DMS 273 (cell line): ENCODE measurements at regions not wholly inside any gene's neighbourhood (a gene's known extent, or its start where the extent isn't known, plus 50 kb on each side); places are given as distances from the start of the nearest gene placed in this dataset.
"Not testable (repeated sequence)": the region's sequence is repeated elsewhere in the genome, so short reads cannot be mapped to it uniquely, and the experiment has no call there.

ENCODE experiments used
- DNase-seq: peaks from one replicate; lab custom pipeline; 2025; ENCODE audit not compliant: unreplicated experiment; lab: John Stamatoyannopoulos, UW

DNA sequence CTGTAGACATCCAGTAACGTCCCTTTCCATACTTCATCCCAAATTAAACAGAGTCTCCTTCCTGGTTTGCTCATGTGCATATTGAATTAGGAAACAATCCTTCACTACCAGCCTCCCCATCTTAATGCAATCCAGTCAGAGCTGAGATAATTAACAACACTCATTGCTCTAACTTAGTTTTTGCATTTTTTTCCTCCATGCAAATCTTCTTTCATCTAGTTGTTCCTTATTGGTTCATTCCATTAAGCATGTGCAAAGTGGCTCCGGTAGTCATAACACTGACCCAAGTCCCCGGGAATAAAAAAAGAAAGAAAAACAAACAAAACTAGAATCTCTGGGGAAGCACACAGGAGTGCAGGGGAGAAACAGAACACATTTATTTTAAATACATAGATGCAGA is 1176.1 kb downstream of the GATA3 start:
- no peak for DNase-seq

DNA sequence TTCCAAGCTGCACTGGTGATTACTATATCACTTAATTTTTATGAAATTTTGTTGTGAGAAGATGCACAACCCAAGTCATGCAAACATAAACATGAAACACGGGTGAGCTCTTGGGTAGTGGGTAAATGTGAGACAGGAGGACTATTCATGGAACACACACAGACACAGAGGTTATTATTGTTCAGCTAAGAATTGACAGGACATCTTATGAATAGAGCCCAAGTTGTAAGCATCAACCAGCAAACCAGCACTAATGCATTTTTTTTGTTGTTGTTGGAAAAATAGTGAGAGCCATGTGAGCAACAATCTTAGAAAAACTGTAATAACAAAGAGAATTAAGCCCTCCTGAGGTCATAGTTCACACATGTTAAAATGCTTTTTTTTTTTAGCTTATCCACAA is 1179.7 kb downstream of the GATA3 start:
- DNase-seq, result no peak

GRCh38 chr10:9238041-9238440 is 1183.6 kb downstream of the GATA3 start:
- no peak for DNase-seq

DNA sequence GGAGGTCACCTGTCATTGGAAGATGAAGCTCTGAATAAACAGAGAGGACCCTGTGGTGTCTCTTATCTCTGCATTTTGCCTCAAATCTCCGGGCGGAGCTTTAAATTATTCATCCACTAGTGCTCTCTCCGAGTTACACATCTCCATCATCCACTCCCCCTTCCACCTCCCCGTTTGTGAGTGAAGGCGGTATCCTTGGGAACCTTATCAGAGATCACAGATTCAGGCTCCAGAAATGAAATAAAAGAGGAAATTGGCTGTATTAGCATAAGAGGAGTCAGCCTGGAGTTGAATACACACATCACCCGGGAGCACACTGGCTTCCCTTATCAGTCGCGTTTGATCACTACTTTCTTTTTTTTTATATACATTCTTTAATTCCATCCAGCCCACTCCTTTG is 1184.8 kb downstream of the GATA3 start:
- no peak for DNase-seq

GRCh38 chr10:9243941-9244411 is 1189.5 kb downstream of the GATA3 start:
- no peak for DNase-seq

- no peak for DNase-seq
Measured at GRCh38 chr10:9244864-9245263, 1190.4 kb downstream of the GATA3 start.

DNA sequence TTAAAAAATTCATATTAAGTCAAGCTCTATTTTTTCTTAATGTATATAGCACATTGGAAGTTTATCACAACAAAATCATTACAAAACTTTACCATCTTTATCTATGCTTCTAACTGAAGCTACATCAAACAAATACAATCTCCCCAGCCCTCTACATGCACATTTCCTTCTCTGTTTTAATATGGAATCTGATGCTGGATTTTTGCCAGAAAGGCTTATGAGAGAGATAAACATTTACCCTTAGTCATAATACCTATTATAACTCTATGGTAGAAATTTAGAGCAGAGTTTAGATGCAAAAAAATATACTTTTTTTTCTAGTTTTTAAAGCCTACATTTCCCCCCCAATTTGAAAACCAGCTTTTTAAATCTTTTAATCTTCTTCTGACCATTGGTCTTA is 1198.6 kb downstream of the GATA3 start:
- no peak for DNase-seq

DNA sequence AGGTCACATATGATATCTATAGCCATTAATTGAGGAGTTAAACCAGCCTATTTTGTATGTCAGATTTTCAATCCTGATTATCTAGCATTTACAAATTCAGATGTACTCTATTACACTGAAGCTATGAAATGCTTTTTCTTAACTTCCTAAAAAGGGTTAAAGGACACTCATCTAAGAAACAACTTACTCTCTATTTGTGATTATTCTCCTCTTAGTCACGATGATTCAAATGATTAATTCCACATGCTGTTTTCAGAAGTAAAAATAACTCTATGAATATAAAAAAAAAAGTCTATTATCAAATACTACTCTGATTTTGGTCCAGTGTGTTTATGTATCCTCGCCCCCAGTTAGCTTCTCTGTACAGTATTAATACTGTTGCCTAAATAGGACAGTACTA is 1199.9 kb downstream of the GATA3 start:
- no peak for DNase-seq

GRCh38 chr10:9260690-9261089 is 1206.2 kb downstream of the GATA3 start:
- DNase-seq, result no peak

GRCh38 chr10:9262770-9263169 is 1208.3 kb downstream of the GATA3 start:
- no peak for DNase-seq

- DNase-seq, result no peak
Measured at GRCh38 chr10:9268176-9268575, 1213.7 kb downstream of the GATA3 start.

- not testable (repeated sequence) for DNase-seq
Measured at GRCh38 chr10:9273126-9273833, 1218.8 kb downstream of the GATA3 start.

DNA sequence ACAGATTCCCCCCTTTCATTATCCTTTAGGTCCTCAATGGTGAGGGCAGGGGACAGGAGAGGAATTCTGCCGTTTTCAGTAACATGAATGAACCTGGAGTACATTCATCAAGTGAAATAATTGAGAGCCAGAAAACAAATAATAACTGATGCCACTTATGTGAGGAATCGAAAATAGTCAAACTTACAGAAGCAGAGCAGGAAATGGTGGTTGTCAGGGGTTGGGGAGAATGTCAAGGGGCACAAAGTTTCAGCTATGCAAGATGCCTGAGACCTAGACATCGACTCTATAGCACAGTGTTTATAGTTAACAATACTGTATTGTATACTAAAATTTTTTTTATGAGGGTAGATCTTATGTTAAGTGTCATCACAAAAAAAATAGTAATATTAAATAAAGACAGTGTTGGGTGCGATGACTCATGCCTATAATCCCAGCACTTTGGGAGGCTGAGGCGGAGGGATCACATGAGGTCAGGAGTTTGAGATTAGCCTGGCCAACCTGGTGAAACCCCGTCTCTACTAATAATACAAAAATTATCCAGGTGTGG is 1219.8 kb downstream of the GATA3 start:
- DNase-seq, result no peak

DNA sequence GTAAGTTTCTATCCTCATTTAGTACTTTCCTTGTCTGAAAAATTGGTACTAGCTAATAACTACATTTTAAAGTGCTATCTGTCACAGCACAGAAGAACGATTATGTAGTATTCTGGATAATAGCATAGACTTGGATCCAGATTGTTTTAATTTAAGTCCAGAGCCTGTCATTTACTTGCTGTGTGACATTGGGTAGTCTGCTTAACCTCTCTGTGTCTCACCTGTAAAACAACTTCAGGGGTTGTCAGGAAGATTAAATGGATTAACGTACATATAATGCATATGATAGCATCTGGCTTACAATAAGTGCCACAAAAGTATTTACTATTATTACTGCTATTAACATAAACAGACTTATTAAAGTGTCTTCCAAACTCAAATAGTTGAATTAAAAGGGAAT is 1221.4 kb downstream of the GATA3 start:
- DNase-seq, result no peak

- DNase-seq, result no peak
Measured at GRCh38 chr10:9285690-9286089, 1231.2 kb downstream of the GATA3 start.

DNA sequence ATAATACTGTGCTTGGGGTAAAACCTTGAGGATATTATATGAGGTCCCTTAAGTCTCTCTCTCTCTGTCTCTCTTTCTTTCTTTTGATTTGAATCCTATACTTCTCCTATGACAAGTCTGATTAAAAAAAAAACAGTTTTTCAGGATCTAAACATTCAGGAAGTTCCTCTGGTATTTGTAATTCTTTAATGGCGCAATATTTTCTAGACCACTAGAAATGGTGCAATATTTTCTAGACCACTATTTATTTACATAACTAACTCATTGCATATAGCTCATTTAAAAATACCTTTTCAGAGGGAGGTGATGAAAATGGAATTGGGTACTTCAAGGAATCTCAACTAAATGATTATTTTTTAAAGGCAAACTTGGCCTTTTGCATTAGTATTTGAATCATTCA is 1235.3 kb downstream of the GATA3 start:
- DNase-seq, result no peak

GRCh38 chr10:9291081-9291480 is 1236.6 kb downstream of the GATA3 start:
- DNase-seq, result no peak

DNA sequence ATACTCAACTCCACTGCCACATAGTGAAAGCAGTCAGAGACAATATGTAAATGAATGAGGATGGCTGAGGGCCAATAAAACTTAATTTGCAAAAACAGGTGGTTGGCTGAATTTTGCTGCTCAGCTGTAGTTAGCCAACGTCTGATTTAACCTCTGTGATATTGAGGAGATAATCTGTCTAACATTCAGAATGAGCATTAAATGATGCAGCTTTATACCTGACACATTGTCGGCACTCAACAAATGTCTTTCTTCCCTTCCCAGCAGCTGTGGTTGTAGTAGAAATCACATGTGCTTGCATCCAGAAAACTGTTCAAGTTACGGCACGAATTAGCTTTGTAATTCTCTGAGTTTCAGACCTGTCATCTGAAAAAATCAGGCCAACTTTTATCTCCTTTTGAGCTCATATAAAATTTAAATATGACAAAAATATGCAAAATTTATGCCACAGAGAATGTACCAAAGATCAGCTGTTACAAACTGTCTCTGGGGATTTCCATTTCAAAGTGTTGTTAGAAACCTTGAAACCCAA is 1239.7 kb downstream of the GATA3 start:
- DNase-seq, result no peak

DNA sequence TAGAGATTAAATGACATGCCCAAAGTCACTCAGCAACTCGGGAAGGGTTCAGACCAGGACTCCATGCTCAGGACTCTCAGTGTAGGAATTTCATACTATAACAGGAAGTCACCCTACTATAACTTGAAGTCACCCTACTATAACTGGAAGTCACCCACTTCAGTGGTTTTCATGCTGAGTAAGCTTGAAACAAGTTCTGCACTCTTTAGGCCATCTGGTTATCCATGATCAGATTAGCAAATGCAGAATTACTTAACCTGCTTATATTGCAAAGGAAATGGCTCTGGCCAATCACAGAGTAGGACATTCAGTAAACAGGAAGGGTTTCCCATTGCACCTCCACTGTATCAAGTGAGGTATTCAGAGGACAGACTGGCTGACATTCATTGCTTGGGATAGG is 1240.4 kb downstream of the GATA3 start:
- DNase-seq, result no peak

DNA sequence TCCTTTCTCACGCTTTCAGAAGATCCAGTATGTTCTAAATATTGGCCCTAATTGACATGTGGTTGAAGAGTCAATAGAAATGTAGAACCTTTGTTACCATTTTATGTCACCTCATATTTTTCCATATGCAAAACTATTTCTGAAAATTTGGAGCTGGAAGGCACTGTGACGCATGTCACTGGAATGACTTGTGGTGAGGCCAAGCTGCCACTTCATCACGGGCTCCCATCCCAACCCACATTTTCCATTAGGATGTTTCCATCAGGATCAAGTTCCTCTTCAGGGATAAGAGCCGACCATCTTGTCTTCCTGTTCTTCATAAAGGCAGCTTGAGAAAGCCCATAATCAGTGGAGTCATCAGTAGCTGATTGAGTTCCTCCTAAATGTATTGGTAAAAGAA is 1241.7 kb downstream of the GATA3 start:
- no peak for DNase-seq

- no peak for DNase-seq
Measured at GRCh38 chr10:9297580-9297979, 1243.1 kb downstream of the GATA3 start.

DNA sequence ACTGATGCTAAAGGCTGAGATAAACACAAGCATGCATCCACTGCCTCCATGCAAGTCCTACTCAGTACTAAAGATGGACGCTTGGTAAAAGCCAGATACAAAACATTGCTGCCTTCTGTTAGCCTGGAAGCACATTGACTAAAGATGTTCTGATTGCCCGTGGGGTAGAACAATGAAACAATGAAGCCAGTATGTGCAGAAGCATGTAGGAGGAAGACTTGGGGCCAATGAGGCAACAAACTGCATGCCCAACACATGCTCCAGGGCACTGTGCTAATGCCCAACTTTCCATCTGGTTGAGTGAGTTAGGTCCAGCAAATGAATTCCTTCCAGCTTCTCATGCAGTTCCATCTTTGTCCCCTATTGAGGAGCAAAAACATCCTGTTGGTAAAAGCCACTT is 1245.5 kb downstream of the GATA3 start:
- DNase-seq, result no peak

DNA sequence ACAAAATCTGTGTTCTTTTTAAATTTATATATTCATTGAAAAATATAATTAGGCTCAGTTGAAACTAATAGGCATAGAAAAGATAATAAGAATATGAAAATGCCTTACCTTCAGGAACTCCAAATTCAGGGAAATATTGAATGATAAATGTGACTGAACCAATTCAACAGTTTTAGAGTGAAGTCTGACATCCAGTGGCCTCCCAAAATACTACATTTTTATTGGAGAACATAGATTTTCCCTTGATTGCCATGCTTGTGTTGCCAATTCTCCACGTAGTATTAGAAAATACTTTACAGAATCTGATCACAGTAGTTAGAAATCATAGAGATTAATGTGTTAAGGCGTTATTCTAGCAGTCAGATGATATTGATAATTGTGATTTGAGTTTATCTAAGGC is 1246.7 kb downstream of the GATA3 start:
- no peak for DNase-seq
